ENCODE measurements at regions not wholly inside any gene's neighbourhood (a gene's known extent, or its start where the extent isn't known, plus 50 kb on each side); places are given as distances from the start of the nearest gene placed in this dataset.

DNA sequence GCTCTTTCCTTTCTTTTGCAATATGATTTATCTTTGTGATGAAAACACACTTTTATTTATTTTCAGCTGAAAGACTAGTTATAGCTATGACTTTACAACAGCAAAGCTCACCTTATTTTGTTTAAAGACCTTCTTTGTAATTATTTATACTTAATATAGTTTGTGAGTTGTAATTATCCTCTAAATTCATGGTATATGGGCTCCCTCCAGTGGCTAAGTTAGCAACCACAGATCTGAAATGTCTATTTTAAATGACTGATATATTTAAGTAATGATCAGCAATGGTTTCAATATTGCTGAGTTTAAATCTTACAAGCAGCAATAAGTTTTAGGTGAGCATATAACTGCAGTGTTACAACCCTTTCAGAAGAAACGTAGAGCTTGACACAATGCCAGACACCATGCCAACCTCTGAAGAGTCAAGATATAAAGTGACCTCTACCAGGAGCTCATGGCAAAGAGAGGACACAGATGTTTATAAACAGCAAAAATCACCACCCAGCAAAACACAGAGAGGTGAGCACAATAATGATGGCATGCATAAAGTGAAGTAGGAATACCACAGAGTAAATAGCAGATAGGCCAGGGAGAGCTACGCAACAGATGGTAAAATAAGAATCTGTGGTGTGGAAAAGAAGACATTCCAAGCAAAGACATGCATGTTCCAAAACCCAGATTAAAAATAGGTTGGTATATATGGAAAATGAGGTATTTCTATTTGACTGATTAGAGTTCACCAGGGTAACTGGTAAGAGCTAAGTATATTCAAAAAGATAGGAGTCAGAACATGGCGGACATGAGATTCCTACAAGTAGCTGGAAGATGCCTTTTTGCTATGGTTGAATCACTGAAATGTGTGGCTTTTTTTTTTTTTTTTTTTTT lies 143.7 kb upstream of the ZNF385D start:
- TF ChIP-seq POLR2A (IDR thresholded peaks at IDR 0.05; ENCODE audit: borderline replicate concordance, extremely low read depth, insufficient read depth, insufficient read length), result no peak
- no peak for TF ChIP-seq CEBPB (IDR thresholded peaks at IDR 0.05; ENCODE audit: low read depth)
- TF ChIP-seq, protein P1, sequence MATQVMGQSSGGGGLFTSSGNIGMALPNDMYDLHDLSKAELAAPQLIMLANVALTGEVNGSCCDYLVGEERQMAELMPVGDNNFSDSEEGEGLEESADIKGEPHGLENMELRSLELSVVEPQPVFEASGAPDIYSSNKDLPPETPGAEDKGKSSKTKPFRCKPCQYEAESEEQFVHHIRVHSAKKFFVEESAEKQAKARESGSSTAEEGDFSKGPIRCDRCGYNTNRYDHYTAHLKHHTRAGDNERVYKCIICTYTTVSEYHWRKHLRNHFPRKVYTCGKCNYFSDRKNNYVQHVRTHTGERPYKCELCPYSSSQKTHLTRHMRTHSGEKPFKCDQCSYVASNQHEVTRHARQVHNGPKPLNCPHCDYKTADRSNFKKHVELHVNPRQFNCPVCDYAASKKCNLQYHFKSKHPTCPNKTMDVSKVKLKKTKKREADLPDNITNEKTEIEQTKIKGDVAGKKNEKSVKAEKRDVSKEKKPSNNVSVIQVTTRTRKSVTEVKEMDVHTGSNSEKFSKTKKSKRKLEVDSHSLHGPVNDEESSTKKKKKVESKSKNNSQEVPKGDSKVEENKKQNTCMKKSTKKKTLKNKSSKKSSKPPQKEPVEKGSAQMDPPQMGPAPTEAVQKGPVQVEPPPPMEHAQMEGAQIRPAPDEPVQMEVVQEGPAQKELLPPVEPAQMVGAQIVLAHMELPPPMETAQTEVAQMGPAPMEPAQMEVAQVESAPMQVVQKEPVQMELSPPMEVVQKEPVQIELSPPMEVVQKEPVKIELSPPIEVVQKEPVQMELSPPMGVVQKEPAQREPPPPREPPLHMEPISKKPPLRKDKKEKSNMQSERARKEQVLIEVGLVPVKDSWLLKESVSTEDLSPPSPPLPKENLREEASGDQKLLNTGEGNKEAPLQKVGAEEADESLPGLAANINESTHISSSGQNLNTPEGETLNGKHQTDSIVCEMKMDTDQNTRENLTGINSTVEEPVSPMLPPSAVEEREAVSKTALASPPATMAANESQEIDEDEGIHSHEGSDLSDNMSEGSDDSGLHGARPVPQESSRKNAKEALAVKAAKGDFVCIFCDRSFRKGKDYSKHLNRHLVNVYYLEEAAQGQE (IDR thresholded peaks at IDR 0.05; ENCODE audit: low read depth), result no peak
- TF ChIP-seq, protein P2, sequence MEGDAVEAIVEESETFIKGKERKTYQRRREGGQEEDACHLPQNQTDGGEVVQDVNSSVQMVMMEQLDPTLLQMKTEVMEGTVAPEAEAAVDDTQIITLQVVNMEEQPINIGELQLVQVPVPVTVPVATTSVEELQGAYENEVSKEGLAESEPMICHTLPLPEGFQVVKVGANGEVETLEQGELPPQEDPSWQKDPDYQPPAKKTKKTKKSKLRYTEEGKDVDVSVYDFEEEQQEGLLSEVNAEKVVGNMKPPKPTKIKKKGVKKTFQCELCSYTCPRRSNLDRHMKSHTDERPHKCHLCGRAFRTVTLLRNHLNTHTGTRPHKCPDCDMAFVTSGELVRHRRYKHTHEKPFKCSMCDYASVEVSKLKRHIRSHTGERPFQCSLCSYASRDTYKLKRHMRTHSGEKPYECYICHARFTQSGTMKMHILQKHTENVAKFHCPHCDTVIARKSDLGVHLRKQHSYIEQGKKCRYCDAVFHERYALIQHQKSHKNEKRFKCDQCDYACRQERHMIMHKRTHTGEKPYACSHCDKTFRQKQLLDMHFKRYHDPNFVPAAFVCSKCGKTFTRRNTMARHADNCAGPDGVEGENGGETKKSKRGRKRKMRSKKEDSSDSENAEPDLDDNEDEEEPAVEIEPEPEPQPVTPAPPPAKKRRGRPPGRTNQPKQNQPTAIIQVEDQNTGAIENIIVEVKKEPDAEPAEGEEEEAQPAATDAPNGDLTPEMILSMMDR (IDR thresholded peaks at IDR 0.05 in 2 of 3, conservative IDR thresholded peaks at IDR 0.05 in 1 of 3; ENCODE audit: borderline replicate concordance in 1 of 3, insufficient read depth in 1 of 3, low read depth in 2 of 3, low read length in 2 of 3), result peak in 2 of 3 experiments; percentile 18 to 34; a peak in 5 of 6 replicates
- no peak for TF ChIP-seq EGR1 (IDR thresholded peaks at IDR 0.05; ENCODE audit: low read depth)
